ENCODE measurements at regions not wholly inside any gene's neighbourhood (a gene's known extent, or its start where the extent isn't known, plus 50 kb on each side); places are given as distances from the start of the nearest gene placed in this dataset.

DNA sequence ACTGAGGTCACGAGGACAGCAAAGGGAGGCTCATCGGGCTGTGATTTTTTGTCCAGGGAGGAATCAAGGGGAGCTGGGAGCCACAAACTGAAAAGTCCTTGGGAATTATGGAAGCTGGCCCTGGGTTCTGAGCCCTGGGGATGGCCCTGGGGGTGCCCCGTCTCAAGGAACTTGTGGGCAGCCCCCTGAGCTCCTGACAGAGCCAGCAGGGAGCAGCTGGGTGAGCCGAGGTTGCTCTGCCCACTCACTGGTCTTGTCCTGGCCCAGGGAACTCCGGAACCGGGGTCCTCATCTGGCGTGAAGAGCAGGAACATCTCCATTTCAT, 61.3 kb upstream of the HDAC4 start:
- TF ChIP-seq HOXD13 (CRISPR knock-in tag; IDR thresholded peaks at IDR 0.05; ENCODE audit: borderline replicate concordance) (no peak), ZNF433 (tag by site-specific recombination; IDR thresholded peaks at IDR 0.05; ENCODE audit: low read depth) (no peak), SCRT2 (tag by site-specific recombination; IDR thresholded peaks at IDR 0.05) (no peak), ZSCAN16 (tag by site-specific recombination; IDR thresholded peaks at IDR 0.05) (no peak), HOXC10 (CRISPR knock-in tag; IDR thresholded peaks at IDR 0.05) (no peak), ZNF585B (tag by site-specific recombination; IDR thresholded peaks at IDR 0.05) (no peak), WT1 (tag by site-specific recombination; IDR thresholded peaks at IDR 0.05) (no peak)
- TF ChIP-seq, protein P1, sequence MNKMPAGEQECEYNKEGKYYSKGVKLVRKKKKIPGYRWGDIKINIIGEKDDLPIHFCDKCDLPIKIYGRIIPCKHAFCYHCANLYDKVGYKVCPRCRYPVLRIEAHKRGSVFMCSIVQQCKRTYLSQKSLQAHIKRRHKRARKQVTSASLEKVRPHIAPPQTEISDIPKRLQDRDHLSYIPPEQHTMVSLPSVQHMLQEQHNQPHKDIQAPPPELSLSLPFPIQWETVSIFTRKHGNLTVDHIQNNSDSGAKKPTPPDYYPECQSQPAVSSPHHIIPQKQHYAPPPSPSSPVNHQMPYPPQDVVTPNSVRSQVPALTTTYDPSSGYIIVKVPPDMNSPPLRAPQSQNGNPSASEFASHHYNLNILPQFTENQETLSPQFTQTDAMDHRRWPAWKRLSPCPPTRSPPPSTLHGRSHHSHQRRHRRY (tag by site-specific recombination; IDR thresholded peaks at IDR 0.05): no peak
- TF ChIP-seq, protein P2, sequence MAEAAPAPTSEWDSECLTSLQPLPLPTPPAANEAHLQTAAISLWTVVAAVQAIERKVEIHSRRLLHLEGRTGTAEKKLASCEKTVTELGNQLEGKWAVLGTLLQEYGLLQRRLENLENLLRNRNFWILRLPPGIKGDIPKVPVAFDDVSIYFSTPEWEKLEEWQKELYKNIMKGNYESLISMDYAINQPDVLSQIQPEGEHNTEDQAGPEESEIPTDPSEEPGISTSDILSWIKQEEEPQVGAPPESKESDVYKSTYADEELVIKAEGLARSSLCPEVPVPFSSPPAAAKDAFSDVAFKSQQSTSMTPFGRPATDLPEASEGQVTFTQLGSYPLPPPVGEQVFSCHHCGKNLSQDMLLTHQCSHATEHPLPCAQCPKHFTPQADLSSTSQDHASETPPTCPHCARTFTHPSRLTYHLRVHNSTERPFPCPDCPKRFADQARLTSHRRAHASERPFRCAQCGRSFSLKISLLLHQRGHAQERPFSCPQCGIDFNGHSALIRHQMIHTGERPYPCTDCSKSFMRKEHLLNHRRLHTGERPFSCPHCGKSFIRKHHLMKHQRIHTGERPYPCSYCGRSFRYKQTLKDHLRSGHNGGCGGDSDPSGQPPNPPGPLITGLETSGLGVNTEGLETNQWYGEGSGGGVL (tag by site-specific recombination; IDR thresholded peaks at IDR 0.05): no peak
- TF ChIP-seq, protein P3, sequence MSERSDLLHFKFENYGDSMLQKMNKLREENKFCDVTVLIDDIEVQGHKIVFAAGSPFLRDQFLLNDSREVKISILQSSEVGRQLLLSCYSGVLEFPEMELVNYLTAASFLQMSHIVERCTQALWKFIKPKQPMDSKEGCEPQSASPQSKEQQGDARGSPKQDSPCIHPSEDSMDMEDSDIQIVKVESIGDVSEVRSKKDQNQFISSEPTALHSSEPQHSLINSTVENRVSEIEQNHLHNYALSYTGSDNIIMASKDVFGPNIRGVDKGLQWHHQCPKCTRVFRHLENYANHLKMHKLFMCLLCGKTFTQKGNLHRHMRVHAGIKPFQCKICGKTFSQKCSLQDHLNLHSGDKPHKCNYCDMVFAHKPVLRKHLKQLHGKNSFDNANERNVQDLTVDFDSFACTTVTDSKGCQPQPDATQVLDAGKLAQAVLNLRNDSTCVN (tag by site-specific recombination; optimal IDR thresholded peaks at IDR 0.05): no peak
- TF ChIP-seq, protein P4, sequence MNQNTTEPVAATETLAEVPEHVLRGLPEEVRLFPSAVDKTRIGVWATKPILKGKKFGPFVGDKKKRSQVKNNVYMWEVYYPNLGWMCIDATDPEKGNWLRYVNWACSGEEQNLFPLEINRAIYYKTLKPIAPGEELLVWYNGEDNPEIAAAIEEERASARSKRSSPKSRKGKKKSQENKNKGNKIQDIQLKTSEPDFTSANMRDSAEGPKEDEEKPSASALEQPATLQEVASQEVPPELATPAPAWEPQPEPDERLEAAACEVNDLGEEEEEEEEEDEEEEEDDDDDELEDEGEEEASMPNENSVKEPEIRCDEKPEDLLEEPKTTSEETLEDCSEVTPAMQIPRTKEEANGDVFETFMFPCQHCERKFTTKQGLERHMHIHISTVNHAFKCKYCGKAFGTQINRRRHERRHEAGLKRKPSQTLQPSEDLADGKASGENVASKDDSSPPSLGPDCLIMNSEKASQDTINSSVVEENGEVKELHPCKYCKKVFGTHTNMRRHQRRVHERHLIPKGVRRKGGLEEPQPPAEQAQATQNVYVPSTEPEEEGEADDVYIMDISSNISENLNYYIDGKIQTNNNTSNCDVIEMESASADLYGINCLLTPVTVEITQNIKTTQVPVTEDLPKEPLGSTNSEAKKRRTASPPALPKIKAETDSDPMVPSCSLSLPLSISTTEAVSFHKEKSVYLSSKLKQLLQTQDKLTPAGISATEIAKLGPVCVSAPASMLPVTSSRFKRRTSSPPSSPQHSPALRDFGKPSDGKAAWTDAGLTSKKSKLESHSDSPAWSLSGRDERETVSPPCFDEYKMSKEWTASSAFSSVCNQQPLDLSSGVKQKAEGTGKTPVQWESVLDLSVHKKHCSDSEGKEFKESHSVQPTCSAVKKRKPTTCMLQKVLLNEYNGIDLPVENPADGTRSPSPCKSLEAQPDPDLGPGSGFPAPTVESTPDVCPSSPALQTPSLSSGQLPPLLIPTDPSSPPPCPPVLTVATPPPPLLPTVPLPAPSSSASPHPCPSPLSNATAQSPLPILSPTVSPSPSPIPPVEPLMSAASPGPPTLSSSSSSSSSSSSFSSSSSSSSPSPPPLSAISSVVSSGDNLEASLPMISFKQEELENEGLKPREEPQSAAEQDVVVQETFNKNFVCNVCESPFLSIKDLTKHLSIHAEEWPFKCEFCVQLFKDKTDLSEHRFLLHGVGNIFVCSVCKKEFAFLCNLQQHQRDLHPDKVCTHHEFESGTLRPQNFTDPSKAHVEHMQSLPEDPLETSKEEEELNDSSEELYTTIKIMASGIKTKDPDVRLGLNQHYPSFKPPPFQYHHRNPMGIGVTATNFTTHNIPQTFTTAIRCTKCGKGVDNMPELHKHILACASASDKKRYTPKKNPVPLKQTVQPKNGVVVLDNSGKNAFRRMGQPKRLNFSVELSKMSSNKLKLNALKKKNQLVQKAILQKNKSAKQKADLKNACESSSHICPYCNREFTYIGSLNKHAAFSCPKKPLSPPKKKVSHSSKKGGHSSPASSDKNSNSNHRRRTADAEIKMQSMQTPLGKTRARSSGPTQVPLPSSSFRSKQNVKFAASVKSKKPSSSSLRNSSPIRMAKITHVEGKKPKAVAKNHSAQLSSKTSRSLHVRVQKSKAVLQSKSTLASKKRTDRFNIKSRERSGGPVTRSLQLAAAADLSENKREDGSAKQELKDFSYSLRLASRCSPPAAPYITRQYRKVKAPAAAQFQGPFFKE (tag by site-specific recombination; IDR thresholded peaks at IDR 0.05; ENCODE audit: borderline replicate concordance): no peak
- no peaks in the 10 kb centered on the region for H3K4me1 ChIP-seq (ENCODE audit: control insufficient read depth, insufficient read depth, low read length)
- no peak overlapping the region for H3K4me3 ChIP-seq (ENCODE audit: low read depth, low read length)
- no peaks in the 10 kb centered on the region for H3K36me3 ChIP-seq (ENCODE audit: control insufficient read depth in 2 of 2, insufficient read depth in 1 of 2, low read length in 2 of 2)
- ChIA-PET POLR2A (no interaction called here), CTCF (no interaction called here)
- no peaks in the 10 kb centered on the region for H3K9me3 ChIP-seq (ENCODE audit: control insufficient read depth, insufficient read depth, low read depth, low read length)
- H3K27ac ChIP-seq (ENCODE audit: extremely low read depth, low read depth, low read length): no peak overlapping the region

DNA sequence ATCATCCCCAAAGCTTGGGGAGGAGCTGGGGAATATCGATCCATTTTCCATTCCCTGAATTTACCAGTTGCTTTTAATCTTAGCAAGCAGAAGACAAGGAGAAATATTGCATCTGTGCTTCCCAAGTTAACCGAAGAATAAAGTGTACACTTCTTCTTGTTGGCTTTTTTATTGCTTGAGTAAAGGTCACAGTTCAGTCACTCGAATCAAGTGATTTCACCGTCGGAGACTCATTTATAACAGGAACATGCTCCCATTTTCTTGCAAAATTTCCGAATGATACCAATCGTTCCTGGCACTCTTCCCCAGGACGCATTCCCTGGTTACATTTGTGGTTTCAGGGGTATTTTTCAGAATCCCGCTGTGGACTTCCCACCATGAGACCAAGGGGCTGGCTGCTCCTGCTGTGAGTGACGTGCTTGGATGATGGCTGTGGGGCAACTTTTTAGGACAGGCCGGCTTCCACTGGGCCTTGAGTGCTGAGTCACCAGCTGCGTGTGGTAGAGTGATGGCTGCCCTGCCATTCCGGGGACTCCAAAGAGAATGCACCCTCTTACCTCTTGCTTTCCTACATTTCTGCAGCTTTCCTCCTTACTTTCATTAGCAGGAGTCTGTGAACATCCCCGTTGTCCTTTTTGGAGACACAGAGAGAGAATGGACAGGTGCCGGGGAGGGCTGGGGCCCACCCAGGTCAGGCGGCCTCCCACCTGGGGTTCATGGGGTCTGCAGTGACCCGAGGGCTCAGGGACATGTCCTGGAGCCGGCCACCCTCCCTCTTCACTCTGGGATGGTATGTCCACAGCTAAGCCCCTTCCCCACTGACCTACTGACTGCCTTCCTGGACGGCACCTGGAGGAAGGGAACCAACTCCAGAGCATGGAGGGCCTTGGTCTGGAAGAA, 60.7 kb upstream of the HDAC4 start:
- H3K9me3 ChIP-seq (ENCODE audit: control insufficient read depth, insufficient read depth, low read depth, low read length): no peaks in the 10 kb centered on the region
- no peaks in the 10 kb centered on the region for H3K4me1 ChIP-seq (ENCODE audit: control insufficient read depth, insufficient read depth, low read length)
- ChIA-PET POLR2A (no interaction called here), CTCF (interaction anchor here (0.6 kb wide), 1 partner anchor 764 kb away, joined by 3 read pairs; no protein-coding TSS in a partner anchor)
- peak; percentile 60 for TF ChIP-seq ZIC2 (tag by site-specific recombination; IDR thresholded peaks at IDR 0.05)
- TF ChIP-seq ZNF324 (tag by site-specific recombination; IDR thresholded peaks at IDR 0.05): no peak
- H3K4me3 ChIP-seq (ENCODE audit: low read depth, low read length): no peak overlapping the region
- H3K36me3 ChIP-seq (ENCODE audit: control insufficient read depth in 2 of 2, insufficient read depth in 1 of 2, low read length in 2 of 2): no peaks in the 10 kb centered on the region
- H3K27ac ChIP-seq (ENCODE audit: extremely low read depth, low read depth, low read length): no peak overlapping the region

Data from HEK293 (cell line).